ENCODE measurements at regions not wholly inside any gene's neighbourhood (a gene's known extent, or its start where the extent isn't known, plus 50 kb on each side); places are given as distances from the start of the nearest gene placed in this dataset.

- H3K4me3 ChIP-seq (ENCODE audit: low read depth, low read length): no peak overlapping the region
- no peak for TF ChIP-seq CTCF (IDR thresholded peaks at IDR 0.05; ENCODE audit: low read depth, low read length)
Measured at GRCh38 chr3:153740109-153740508, 381.1 kb upstream of the ARHGEF26 start.

- no peak for TF ChIP-seq CTCF (IDR thresholded peaks at IDR 0.05; ENCODE audit: low read depth, low read length)
- no peak overlapping the region for H3K4me3 ChIP-seq (ENCODE audit: low read depth, low read length)
Measured at GRCh38 chr3:153744889-153745288, 376.3 kb upstream of the ARHGEF26 start.

GRCh38 chr3:153746211-153746610, 375.0 kb upstream of the ARHGEF26 start:
- TF ChIP-seq CTCF (IDR thresholded peaks at IDR 0.05; ENCODE audit: low read depth, low read length): no peak
- no peak overlapping the region for H3K4me3 ChIP-seq (ENCODE audit: low read depth, low read length)

GRCh38 chr3:153749070-153749610, 372.1 kb upstream of the ARHGEF26 start:
- TF ChIP-seq CTCF (IDR thresholded peaks at IDR 0.05; ENCODE audit: low read depth, low read length): no peak
- H3K4me3 ChIP-seq (ENCODE audit: low read depth, low read length): no peak overlapping the region

GRCh38 chr3:153752405-153753027, 368.7 kb upstream of the ARHGEF26 start:
- H3K4me3 ChIP-seq (ENCODE audit: low read depth, low read length): no peak overlapping the region
- TF ChIP-seq CTCF (IDR thresholded peaks at IDR 0.05; ENCODE audit: low read depth, low read length): no peak

- no peak overlapping the region for H3K4me3 ChIP-seq (ENCODE audit: low read depth, low read length)
- no peak for TF ChIP-seq CTCF (IDR thresholded peaks at IDR 0.05; ENCODE audit: low read depth, low read length)
Measured at GRCh38 chr3:153753035-153753434, 368.2 kb upstream of the ARHGEF26 start.

- TF ChIP-seq CTCF (IDR thresholded peaks at IDR 0.05; ENCODE audit: low read depth, low read length): no peak
- no peak overlapping the region for H3K4me3 ChIP-seq (ENCODE audit: low read depth, low read length)
Measured at GRCh38 chr3:153756816-153757215, 364.4 kb upstream of the ARHGEF26 start.
